H1 (cell line): ENCODE measurements at regions not wholly inside any gene's neighbourhood (a gene's known extent, or its start where the extent isn't known, plus 50 kb on each side); places are given as distances from the start of the nearest gene placed in this dataset.

Experiments
- CTCF ChIA-PET: fragments of 300-600 bp; sonication (Branson Sonifier 250); formaldehyde crosslinking; loops from one replicate; lab custom pipeline; 2021; ENCODE audit not compliant: partially characterized antibody; lab: Charles Lee
- POLR2A ChIA-PET: fragments of 300-600 bp; sonication (Branson Sonifier 250); formaldehyde crosslinking; loops from one replicate; lab custom pipeline; 2021; ENCODE audit warnings: inconsistent platforms; ENCODE audit not compliant: partially characterized antibody; lab: Charles Lee
- DNase-seq, 2 experiments: peaks; one replicate each; pipeline versions ENCODE4 v3.0.0 to v3.0.0-alpha.2; 2010 to 2022; ENCODE audit warnings: low spot score in 2 of 2, low read depth in 1 of 2, mixed read lengths in 1 of 2
- FAIRE-seq: peaks from 2 replicates; lab custom pipeline; 2011; peaks lifted over from hg19 to GRCh38; lab: Jason Lieb, UNC
- H2AFZ ChIP-seq: 2 replicates; pipeline ENCODE4 v1.8.1; 2012; ENCODE audit warnings: low read length, inconsistent platforms
- H2AK5ac ChIP-seq: 2 replicates; pipeline ENCODE4 v1.6.1; 2013; ENCODE audit warnings: low read depth, low read length
- H2BK120ac ChIP-seq: replicated peaks from 2 replicates; pipeline ENCODE3; 2013; ENCODE audit warnings: low read depth, low read length, inconsistent platforms
- H2BK12ac ChIP-seq: 2 replicates; pipeline ENCODE4 v1.6.1; 2013; ENCODE audit warnings: low read depth, low read length
- H2BK15ac ChIP-seq: 2 replicates; pipeline ENCODE4 v1.6.1; 2013; ENCODE audit warnings: low read length
- H2BK20ac ChIP-seq: 2 replicates; pipeline ENCODE4 v1.6.1; 2013; ENCODE audit warnings: low read length
- H2BK5ac ChIP-seq: 2 replicates; pipeline ENCODE4 v1.6.1; 2013; ENCODE audit warnings: low read depth, low read length
- H3K14ac ChIP-seq: 2 replicates; pipeline ENCODE4 v1.6.1; 2013; ENCODE audit warnings: inconsistent platforms; ENCODE audit not compliant: insufficient read length
- H3K18ac ChIP-seq: 2 replicates; pipeline ENCODE4 v1.6.1; 2013; ENCODE audit warnings: low read length; ENCODE audit errors: extremely low read depth
- H3K23ac ChIP-seq: 2 replicates; pipeline ENCODE4 v1.6.1; 2013; ENCODE audit warnings: inconsistent platforms; ENCODE audit not compliant: insufficient read length
- H3K23me2 ChIP-seq: 2 replicates; pipeline ENCODE4 v1.6.1; 2013; ENCODE audit warnings: low read depth, low read length
- H3K27ac ChIP-seq: 2 replicates; pipeline ENCODE4 v1.6.1; 2011; ENCODE audit warnings: low read depth, low read length, inconsistent platforms
- H3K27me3 ChIP-seq, 4 experiments: replicated peaks in 1 of 4; 1 replicate in 1 of 4; 2 replicates in 3 of 4; pipeline versions ENCODE4 v1.6.1 to v1.8.1; 2011 to 2013; ENCODE audit warnings: low read length in 3 of 4, mild to moderate bottlenecking in 3 of 4, inconsistent platforms in 2 of 4, mixed read lengths in 2 of 4, moderate library complexity in 1 of 4; ENCODE audit not compliant: control insufficient read depth in 3 of 4, insufficient read depth in 3 of 4; ENCODE audit errors: extremely low read depth in 1 of 4
- H3K36me3 ChIP-seq, 4 experiments: 2 replicates each; pipeline versions ENCODE4 v1.6.1 to v1.8.1; 2011 to 2013; ENCODE audit warnings: mild to moderate bottlenecking in 4 of 4, low read length in 3 of 4, moderate library complexity in 2 of 4, control low read depth in 1 of 4, inconsistent platforms in 1 of 4; ENCODE audit not compliant: insufficient read depth in 4 of 4, control insufficient read depth in 2 of 4
- H3K4ac ChIP-seq: replicated peaks from 2 replicates; pipeline ENCODE3; 2013; ENCODE audit warnings: low read length, low read depth, mixed read lengths, inconsistent platforms; ENCODE audit not compliant: insufficient read length
- H3K4me1 ChIP-seq, 4 experiments: replicated peaks in 1 of 4; 1 replicate in 1 of 4; 2 replicates in 3 of 4; pipeline versions ENCODE4 v1.6.1 to v1.8.1; 2011 to 2013; ENCODE audit warnings: low read length in 3 of 4, inconsistent platforms in 2 of 4, mixed read lengths in 1 of 4; ENCODE audit not compliant: insufficient read depth in 4 of 4, control insufficient read depth in 3 of 4
- H3K4me2 ChIP-seq, 2 experiments: 2 replicates each; pipeline versions ENCODE4 v1.6.1 to v1.8.1; 2011 to 2013; ENCODE audit warnings: low read depth in 2 of 2, low read length in 2 of 2, control low read depth in 1 of 2, inconsistent platforms in 1 of 2, mild to moderate bottlenecking in 1 of 2; ENCODE audit not compliant: insufficient read depth in 1 of 2
- H3K4me3 ChIP-seq, 4 experiments: fragments of 200-600, 300-600 bp in 1 of 4; sonication (generic), shearing (Covaris generic), sonication (Bioruptor Twin) in 1 of 4; 2 replicates each; pipeline versions ENCODE4 v1.5.1 to v1.8.1; 2011 to 2016; ENCODE audit warnings: low read length in 4 of 4, low read depth in 3 of 4, control low read depth in 2 of 4, inconsistent platforms in 2 of 4, mild to moderate bottlenecking in 2 of 4, mixed read lengths in 1 of 4, moderate library complexity in 1 of 4; ENCODE audit not compliant: insufficient read depth in 2 of 4; ENCODE audit errors: extremely low read depth in 1 of 4
- H3K56ac ChIP-seq: replicated peaks from 2 replicates; pipeline ENCODE3; 2013; ENCODE audit warnings: low read depth, mild to moderate bottlenecking, mixed read lengths, low read length, inconsistent platforms; ENCODE audit not compliant: insufficient read length
- H3K79me1 ChIP-seq: 2 replicates; pipeline ENCODE4 v1.6.1; 2013; ENCODE audit warnings: low read depth, low read length, control low read depth
- H3K79me2 ChIP-seq, 2 experiments: 2 replicates each; pipeline versions ENCODE4 v1.6.1 to v1.8.1; 2012 to 2013; ENCODE audit warnings: low read length in 2 of 2, mild to moderate bottlenecking in 2 of 2, inconsistent platforms in 1 of 2; ENCODE audit not compliant: insufficient read depth in 2 of 2, control insufficient read depth in 1 of 2
- H3K9ac ChIP-seq, 4 experiments: replicated peaks in 1 of 4; 1 replicate in 1 of 4; 2 replicates in 3 of 4; pipeline versions ENCODE4 v1.6.1 to v1.8.1; 2011 to 2013; ENCODE audit warnings: low read depth in 3 of 4, low read length in 3 of 4, control low read depth in 2 of 4, mild to moderate bottlenecking in 2 of 4, moderate library complexity in 2 of 4, inconsistent platforms in 1 of 4; ENCODE audit errors: extremely low read depth in 1 of 4
- H3K9me3 ChIP-seq, 2 experiments: 2 replicates each; pipeline versions ENCODE4 v1.6.1 to v1.8.1; 2012 to 2013; ENCODE audit warnings: mild to moderate bottlenecking in 2 of 2, moderate library complexity in 2 of 2, control low read depth in 1 of 2, inconsistent platforms in 1 of 2, low read depth in 1 of 2, low read length in 1 of 2, mixed read lengths in 1 of 2; ENCODE audit not compliant: insufficient read depth in 2 of 2
- H4K20me1 ChIP-seq, 2 experiments: replicated peaks in 1 of 2; 2 replicates each; pipeline versions ENCODE3 to v1.8.1; 2011 to 2013; ENCODE audit warnings: inconsistent platforms in 2 of 2, low read length in 2 of 2, mild to moderate bottlenecking in 1 of 2; ENCODE audit not compliant: insufficient read depth in 2 of 2, control insufficient read depth in 1 of 2
- H4K5ac ChIP-seq: 2 replicates; pipeline ENCODE4 v1.6.1; 2013; ENCODE audit warnings: low read length, low read depth, mixed read lengths, inconsistent platforms; ENCODE audit not compliant: insufficient read length
- H4K8ac ChIP-seq: 2 replicates; pipeline ENCODE4 v1.8.0; 2013; ENCODE audit warnings: mild to moderate bottlenecking, moderate library complexity, low read length, inconsistent platforms; ENCODE audit not compliant: insufficient read depth; ENCODE audit errors: extremely low read depth
- H4K91ac ChIP-seq: replicated peaks from 2 replicates; pipeline ENCODE3; 2013; ENCODE audit warnings: low read length, mixed read lengths, inconsistent platforms; ENCODE audit not compliant: insufficient read length
- ASH2L ChIP-seq: fragments of 200-600, 300-600 bp; sonication (generic); IDR thresholded peaks from one replicate; pipeline ENCODE4 v1.7.1; 2017; ENCODE audit warnings: low read length
- ATF3 ChIP-seq: IDR thresholded peaks from 2 replicates; pipeline ENCODE4 v1.6.1; 2011; ENCODE audit warnings: low read depth, mild to moderate bottlenecking, low read length; ENCODE audit not compliant: insufficient read depth
- BCL11A ChIP-seq, 2 experiments: IDR thresholded peaks; one replicate each; pipeline ENCODE4 v1.6.1; 2011; ENCODE audit warnings: low read depth in 2 of 2, low read length in 2 of 2, mild to moderate bottlenecking in 2 of 2
- E2F6 ChIP-seq: IDR thresholded peaks from 2 replicates; pipeline ENCODE4 v1.6.1; 2012; ENCODE audit warnings: inconsistent platforms
- EGR1 ChIP-seq: IDR thresholded peaks from 2 replicates; pipeline ENCODE4 v1.6.1; 2011; ENCODE audit warnings: low read depth, low read length, borderline replicate concordance
- GTF2F1 ChIP-seq: IDR thresholded peaks from 2 replicates; pipeline ENCODE4 v1.6.1; 2012; ENCODE audit warnings: low read depth, low read length, improper control_type of control experiment, borderline replicate concordance
- JUND ChIP-seq: IDR thresholded peaks from 2 replicates; pipeline ENCODE4 v1.6.1; 2011; ENCODE audit warnings: mild to moderate bottlenecking, improper control_type of control experiment, low read length
- KDM1A ChIP-seq: fragments of 200-600, 300-600 bp; sonication (generic); IDR thresholded peaks from 2 replicates; pipeline ENCODE4 v1.7.1; 2016; ENCODE audit warnings: mild to moderate bottlenecking, low read length, borderline replicate concordance
- KDM5A ChIP-seq: fragments of 200-600 bp; IDR thresholded peaks from 2 replicates; pipeline ENCODE4 v1.7.1; 2012; ENCODE audit warnings: mild to moderate bottlenecking, low read length, inconsistent platforms, mixed read lengths
- NRF1 ChIP-seq: IDR thresholded peaks from 2 replicates; pipeline ENCODE4 v1.6.1; 2011; ENCODE audit warnings: mild to moderate bottlenecking, low read depth, low read length, improper control_type of control experiment
- RBBP5 ChIP-seq: IDR thresholded peaks from 2 replicates; pipeline ENCODE4 v1.7.1; 2012; ENCODE audit warnings: low read depth, mild to moderate bottlenecking, inconsistent platforms, low read length, moderate library complexity, borderline replicate concordance
- SIRT6 ChIP-seq: IDR thresholded peaks from one replicate; pipeline ENCODE4 v1.7.1; 2012; ENCODE audit warnings: low read length, inconsistent platforms
- SIX5 ChIP-seq: IDR thresholded peaks from 2 replicates; pipeline ENCODE4 v1.6.1; 2011; ENCODE audit warnings: mild to moderate bottlenecking, low read depth, low read length
- SP1 ChIP-seq: IDR thresholded peaks from 2 replicates; pipeline ENCODE4 v1.6.1; 2011; ENCODE audit warnings: low read depth, low read length
- WGBS, 2 experiments: shearing (Covaris generic) in 1 of 2; methylation state at CpG; one replicate each; pipeline versions ENCODE4 v1.1.6 to v1.1.7; 2013 to 2015; ENCODE audit warnings: low lambda C conversion rate in 2 of 2, mixed read lengths in 2 of 2, inconsistent platforms in 1 of 2, low coverage in 1 of 2, missing lambda C conversion rate in 1 of 2; ENCODE audit not compliant: insufficient replicate concordance in 2 of 2, insufficient coverage in 1 of 2, insufficient read length in 1 of 2; ENCODE audit errors: extremely low coverage in 1 of 2, missing lambda C conversion rate in 1 of 2; 5-methylcytosine and 5-hydroxymethylcytosine counted together

- H3K36me3 ChIP-seq = no peaks in the 10 kb centered on the region
- no peak overlapping the region for H3K4ac ChIP-seq
- ChIA-PET POLR2A (interaction anchor here (1.0 kb wide), 1 partner anchor 59 kb away, joined by 3 read pairs; the partner anchor contains the start of gene PCGF5), CTCF (interaction anchor here (0.8 to 1.0 kb wide), 2 partner anchors 90 to 152 kb away, joined by 3 to 5 read pairs; no protein-coding TSS in a partner anchor)
- peak overlapping the region; percentile 30 to 65 (median 50); a peak in 7 of 8 replicates for H3K4me3 ChIP-seq
- H2BK20ac ChIP-seq = no peak overlapping the region
- no peak overlapping the region for H3K14ac ChIP-seq
- no peak overlapping the region for H4K91ac ChIP-seq
- no peak overlapping the region for H2BK15ac ChIP-seq
- H2AFZ ChIP-seq = peak overlapping the region; percentile 73; the same call in 1 of the 2 replicates
- H4K5ac ChIP-seq = no peak overlapping the region
- H3K23me2 ChIP-seq = peaks cover 12% of the 10 kb centered on the region; the same call in 1 of the 2 replicates
- FAIRE-seq (no peak), DNase-seq (no peak)
- peak overlapping the region; percentile 67 to 78 for H3K4me2 ChIP-seq
- no peak overlapping the region for H4K8ac ChIP-seq
- H4K20me1 ChIP-seq = peaks cover 0 to 5% of the 10 kb centered on the region in 2 experiments
- no peak overlapping the region for H3K27ac ChIP-seq
- H3K79me2 ChIP-seq = no peaks in the 10 kb centered on the region
- peaks cover 34 to 71% (median 60%) of the 10 kb centered on the region in 4 experiments for H3K27me3 ChIP-seq
- H3K79me1 ChIP-seq = no peaks in the 10 kb centered on the region
- no peak overlapping the region for H3K23ac ChIP-seq
- H2AK5ac ChIP-seq = no peak overlapping the region
- peaks cover 0 to 6% (median 0%) of the 10 kb centered on the region in 4 experiments; a peak in 1 of 7 replicates for H3K4me1 ChIP-seq
- H2BK5ac ChIP-seq = no peak overlapping the region
- no peak overlapping the region for H2BK120ac ChIP-seq
- no peak overlapping the region for H3K9ac ChIP-seq
- H3K56ac ChIP-seq = no peak overlapping the region
- no peak overlapping the region for H3K18ac ChIP-seq
- H3K9me3 ChIP-seq = no peaks in the 10 kb centered on the region
- 32% methylated on average over 5 of the region's 13 CpGs; no CpG with 5 or more reads in 1 of the 2 experiments for WGBS, 2 experiments
- H2BK12ac ChIP-seq = no peak overlapping the region
- TF ChIP-seq KDM5A = no peak
- TF ChIP-seq RBBP5 = no peak
- TF ChIP-seq ASH2L = no peak
- no peak for TF ChIP-seq EGR1
- no peak for TF ChIP-seq SIX5
- no peak for TF ChIP-seq SP1
- TF ChIP-seq KDM1A = no peak
- TF ChIP-seq NRF1 = no peak
- no peak for TF ChIP-seq GTF2F1
- TF ChIP-seq ATF3 = no peak
- TF ChIP-seq SIRT6 = no peak
- TF ChIP-seq JUND = no peak
- no peak for TF ChIP-seq E2F6
- TF ChIP-seq BCL11A (IDR thresholded peaks at IDR 0.05; ENCODE audit: low read depth in 2 of 2, low read length in 2 of 2) = no peak
These were observed 58.4 kb upstream of the PCGF5 start for GRCh38 chr10:91162050-91162494.
